NCI-H1092 treated with DMSO at 0.1 percent for 48 hours (cell line): ENCODE measurements at regions not wholly inside any gene's neighbourhood (a gene's known extent, or its start where the extent isn't known, plus 50 kb on each side); places are given as distances from the start of the nearest gene placed in this dataset.

ENCODE experiments used
- DNase-seq: peaks from one replicate; lab custom pipeline; 2025; lab: John Stamatoyannopoulos, UW

DNA sequence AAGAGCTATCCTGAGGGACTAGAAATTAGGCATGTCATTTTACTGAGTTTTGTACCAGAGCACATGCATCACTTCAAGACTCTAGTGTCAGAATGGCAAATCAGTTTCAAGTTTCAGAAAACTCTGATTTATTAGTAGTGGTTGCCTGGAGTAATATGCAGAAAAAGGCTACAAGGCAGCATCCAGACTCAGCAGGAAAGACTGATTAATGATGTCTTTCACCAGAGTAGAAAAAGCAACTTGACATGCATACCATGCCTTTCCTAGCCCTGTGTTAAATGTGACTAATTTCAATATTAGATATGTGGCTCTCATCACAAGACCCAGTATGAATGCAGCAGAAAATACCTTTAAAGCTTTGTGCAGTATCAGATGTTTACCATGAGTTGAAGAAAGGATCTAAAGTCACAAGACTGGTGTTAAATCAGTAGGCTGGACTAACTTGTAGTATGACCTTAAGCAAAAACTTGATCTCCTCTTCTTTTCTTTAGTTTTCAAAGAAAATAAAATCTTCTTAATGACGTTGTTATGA is 1251.2 kb upstream of the C9orf72 start:
- no peak for DNase-seq

DNA sequence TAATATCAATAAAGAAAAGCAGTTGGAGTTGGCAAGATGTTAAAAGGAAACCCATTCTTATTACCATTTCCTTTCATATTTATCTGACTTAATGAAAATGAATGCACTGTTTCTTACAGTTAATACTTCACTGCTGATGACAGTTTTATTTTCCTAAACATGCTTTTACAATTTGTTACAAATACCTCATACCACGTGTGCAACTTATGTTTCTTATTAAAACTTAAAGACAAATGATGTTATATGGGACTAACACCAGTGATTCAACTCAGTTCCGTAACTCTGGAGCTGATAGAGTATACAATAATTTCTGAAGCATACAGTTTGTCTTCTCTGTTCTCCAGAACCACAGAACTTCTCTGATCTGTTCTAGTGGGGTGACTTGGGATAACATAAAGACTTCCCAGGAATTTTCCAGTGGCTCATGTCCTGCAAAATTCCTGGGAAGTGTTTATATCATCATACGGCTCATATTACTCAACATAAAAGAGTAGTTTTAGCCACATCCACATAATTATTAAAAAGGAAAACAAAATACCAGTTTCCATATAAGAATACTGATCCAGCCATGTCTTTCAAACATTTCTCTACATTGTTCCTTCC is 1259.0 kb upstream of the C9orf72 start:
- no peak for DNase-seq

DNA sequence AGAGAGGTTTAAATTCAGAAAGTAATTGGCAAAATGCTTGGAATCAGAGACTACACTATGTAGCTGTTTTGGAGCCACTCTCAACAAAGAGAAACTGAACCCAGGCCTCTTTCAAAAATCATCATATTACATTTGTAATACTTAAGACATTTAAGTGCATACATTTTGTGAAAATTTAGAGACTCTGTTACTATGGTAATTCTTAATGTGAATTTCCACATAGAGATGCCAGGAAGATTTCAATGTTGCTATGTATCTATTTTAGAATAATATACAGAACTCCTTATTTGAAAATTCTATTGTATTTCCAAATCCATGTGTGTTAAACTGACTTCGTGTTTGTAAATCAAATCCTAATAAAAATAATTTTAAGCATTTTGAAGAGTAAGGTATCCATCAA is 1260.9 kb upstream of the C9orf72 start:
- DNase-seq, result no peak

DNA sequence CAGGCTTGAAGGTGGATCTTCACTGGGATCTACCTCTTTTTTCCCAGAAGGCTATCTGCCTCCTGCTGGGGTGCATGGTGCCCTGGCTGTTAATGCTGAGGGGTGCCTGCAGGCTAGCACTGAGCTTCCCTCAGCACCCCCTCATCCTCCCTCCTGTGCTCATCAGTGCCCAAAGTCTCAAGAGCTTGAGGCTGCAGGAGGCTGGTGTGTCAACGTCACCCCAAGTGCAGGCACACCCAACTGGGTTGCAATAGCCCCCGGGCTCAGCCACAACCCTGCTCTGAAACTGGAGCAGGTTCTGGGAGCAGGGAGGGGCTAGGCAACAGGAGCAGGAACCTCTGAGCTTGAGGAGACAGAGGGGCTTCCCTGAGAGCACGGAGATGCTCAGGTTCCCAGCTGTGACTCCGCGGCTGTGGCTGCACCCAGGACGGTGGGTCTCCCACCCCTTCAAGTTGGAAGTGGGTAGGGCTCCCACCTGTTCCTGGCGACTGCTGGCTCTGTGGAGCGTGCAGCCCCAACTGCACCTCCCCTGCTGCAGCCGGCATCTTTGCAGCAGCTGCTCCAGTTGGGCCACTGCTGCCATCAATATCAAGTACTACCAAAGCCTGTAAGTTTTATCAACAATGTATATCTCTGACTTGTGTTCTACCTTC is 1266.6 kb upstream of the C9orf72 start:
- DNase-seq, result no peak

DNA sequence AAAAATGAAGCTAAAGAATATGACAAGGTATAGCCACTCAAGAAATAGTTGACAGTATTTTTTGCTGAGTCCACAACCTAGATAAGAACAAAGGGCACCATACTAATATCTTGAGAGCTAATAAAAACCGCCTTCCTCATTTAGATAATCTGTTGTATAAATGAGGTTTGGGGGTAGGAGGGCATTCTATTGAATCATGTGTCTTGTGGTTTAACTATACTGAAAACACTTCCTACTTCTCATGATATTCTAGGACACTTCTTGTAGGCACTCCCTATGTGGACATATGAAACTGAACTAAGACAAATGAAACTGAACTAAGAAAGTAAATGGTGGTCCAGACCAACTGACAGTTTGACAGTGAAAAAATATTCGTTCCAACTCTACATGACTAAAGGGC is 1268.5 kb upstream of the C9orf72 start:
- DNase-seq, result no peak

DNA sequence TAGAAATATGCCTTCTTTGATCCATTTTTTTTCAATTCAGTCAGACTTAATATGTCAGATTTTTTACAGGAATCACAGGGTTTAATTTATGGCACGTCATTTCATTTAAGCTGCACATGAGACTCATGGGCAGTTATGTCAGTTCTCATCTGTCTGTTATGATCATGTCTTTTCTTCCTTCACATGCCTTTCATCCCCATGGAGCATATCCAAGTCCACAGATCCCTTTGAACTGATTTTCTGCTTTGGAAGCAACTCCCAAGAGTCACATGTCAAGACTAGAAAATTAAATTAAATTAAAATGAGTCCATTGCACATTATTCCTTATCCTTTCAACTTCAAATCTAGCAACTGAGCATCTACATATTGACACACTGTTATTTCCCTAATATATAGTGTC is 1274.0 kb upstream of the C9orf72 start:
- DNase-seq, result no peak

DNA sequence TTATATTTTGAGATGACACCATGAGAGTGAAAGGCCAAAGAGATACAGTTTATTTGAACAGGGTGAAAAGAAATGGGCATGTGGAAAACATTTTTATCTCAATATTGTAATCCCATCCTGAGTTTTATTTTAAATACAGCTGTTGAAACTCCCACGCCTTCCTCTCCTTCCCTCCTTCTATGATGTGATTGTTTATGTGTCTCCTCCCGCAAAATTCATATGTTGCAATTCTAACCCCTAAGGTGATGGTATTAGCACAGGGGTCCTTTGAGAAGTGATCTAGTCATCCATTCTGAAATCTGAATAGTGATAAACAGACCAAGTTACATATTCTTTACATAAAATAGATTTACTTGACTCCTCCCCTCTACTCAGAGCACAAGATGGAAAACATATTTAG is 1275.4 kb upstream of the C9orf72 start:
- DNase-seq, result no peak

DNA sequence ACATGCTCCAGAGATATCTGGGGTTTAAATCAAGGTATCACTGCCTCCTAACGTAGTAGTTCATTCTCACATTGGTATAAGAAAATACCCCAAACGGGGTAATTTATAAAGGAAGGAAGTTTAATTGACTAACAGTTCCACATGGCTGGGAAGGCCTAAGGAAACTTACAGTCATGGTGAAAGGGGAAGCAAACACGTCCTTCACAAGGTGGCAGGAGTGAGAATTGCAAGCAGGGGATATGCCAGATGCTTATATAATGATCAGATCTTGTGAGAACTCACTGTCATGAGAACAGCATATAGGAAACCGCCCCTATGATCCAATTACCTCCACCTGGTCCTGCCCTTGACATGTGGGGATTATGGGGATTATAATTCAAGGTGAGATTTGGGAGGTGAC is 1280.2 kb upstream of the C9orf72 start:
- DNase-seq, result no peak

DNA sequence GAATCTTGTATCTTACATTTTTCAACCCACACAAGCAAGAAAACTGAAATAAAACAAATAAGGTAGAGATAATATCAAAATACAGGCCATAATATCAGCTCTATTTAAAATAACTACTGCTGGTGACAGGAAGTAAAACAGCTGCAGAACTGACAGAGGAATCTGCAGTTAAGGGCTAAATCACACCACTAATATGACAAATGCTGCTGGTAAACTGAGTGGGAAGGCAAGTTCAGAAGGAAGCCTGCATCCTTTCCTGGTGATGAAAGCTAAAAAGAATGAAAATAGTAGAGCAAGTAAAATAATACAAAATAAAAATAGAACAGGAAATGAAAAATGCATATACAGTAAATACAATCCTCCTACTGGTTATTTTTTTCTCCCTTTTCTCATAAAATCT is 1293.7 kb upstream of the C9orf72 start:
- DNase-seq, result no peak

DNA sequence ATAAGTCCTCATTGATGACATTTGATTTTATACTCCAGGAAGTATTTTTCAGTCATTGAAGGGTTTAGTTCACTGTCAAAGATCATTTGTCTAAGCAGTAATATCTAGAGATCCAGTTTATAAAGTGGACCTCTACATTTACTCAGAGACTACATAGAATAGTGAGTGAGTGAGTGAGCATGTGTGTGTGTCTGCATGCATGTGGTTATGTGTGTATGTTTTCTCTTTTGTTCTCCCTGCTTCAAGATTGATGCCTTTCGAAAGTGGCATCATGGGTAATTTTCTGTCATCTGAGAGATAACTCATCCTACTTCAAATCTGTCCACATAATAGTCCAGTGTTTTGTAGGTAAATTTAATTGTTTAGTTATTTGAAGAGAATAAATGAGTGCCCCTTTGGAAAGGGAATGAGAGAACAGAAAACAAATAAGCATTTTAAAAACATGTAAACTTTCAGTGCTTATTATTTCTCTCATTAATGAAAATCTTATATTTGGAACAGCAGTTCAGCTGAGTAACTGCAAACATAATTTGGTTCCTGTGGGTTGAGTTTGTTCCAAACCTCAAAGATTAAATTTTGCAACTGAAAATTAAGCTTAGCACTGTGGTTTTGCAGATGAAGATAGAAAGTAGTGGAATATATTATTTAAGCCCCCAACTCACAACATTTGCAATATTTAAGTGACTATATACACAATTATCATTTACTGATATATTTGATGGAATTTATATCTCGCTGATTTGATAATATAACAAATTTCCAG is 1295.1 kb upstream of the C9orf72 start:
- no peak for DNase-seq

DNA sequence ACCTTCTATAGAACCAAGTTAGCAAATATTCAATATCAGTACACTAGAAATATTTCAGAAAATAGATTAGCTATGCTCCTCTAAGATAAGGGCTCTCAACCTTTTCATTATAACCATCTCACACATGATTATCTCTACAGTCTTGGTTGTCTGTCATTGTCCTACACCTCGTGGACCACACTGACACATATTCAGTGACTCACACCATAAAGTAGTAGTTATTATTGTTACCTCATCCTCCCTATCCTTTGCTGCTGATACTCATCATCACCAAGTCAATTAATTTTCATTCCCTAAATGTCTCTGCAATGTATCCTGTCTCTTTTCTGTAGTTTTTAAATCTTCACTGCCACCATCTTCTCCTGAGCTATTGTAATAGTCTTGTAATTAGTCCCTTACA is 1309.2 kb upstream of the C9orf72 start:
- DNase-seq, result no peak

DNA sequence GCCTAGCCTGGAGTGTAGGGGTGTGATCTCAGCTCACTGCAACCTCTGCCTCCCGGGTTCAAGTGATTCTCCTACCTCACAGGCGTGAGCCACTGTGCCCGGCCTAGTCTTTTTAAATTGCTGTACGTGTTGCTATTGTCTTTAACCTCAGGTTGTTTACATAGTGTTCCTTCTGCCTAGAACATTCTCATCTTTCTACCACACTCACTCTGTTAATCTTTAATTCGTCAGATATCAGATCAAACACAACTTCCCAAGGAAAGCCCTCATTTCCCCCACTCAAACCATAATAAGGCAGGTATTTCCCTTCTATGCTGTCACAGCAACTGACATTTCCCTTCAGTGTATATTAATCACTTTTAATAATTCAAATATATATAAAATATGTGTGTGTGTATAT is 1310.0 kb upstream of the C9orf72 start:
- no peak for DNase-seq

DNA sequence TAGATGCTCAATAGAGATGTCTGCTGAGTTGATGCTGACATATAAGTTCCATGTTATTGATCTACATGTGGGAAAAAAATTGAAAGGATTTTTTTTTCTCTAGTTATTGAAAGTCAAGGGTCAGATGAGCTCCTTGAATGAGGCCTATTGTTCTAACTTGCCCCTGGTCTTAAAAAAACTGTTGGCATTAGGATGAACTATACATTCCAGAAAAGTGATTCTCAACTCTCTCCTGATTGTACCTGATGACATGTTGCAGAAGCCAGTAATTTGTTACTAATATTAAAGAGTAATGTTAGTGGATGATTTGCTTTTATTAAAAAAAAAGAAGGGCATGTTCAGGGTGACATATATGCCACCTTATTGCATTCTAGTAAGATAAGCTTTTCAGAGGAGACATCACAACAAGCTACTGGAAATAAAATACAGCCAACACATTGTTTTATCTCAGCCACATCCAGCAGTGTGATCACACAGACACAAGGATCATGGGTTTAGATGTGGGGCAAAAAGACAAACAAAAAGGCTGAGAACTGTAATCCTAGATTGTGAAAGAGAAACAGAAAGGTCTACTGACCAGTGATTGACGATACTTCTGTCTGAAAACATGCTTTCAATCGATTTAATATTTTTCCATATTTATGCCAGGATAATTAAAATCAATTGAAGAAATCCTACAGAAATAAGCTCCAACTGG is 1314.1 kb upstream of the C9orf72 start:
- no peak for DNase-seq

DNA sequence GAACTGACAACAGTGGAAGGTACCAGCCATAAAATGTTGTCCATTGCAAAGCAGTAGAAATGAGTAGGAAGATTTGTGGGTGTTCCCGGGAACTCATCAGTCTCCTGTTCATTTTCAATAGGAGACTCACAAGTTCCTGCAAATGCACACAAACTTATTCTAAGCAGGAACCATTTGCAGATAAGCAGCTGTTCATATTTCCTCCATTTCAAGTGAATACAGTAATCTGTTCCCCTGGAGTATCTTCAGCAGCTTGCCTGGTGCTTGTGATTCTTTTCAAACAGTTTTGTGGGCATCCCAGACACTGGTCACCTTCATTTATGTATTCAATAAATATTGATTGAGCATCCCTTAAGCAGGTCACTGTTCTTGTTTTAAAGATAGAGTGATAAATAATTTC is 1315.5 kb upstream of the C9orf72 start:
- DNase-seq, result no peak

DNA sequence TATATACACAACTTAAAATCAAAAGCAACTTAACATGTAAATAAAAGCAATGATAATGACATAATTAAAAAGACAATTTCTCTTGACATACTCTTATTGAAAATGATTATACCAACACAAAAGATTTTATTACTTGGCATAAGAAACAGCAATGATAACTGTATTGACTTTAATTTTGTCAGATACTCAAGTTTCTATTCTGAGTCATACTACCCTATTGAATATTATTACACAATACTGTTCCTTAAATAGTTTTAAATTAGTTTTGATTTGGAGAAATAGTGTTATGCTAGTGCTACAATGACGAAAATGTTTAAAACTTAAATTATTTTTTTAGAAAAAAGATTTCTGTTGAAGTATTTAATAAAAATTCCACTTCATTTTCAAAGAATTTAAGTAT is 1319.3 kb upstream of the C9orf72 start:
- no peak for DNase-seq

DNA sequence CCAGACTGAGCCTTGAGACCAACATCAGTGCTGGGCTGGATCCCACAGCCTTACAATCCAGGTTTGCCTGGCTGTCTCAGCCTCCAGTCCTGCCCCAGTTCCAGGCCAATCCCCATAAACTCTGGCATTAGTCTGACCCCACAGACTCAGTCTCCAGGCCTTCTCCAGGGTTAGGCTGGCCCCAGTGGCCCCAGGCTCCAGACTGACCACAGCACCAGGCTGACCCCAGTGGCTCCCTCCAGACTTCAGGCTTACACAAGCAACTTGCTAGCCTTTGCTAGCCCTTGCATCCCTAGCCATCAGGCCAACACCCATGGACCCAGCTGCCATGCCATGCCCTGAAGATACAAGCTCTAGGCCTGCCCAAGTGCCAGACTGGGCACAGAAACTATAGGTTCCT is 1326.0 kb upstream of the C9orf72 start:
- no peak for DNase-seq

DNA sequence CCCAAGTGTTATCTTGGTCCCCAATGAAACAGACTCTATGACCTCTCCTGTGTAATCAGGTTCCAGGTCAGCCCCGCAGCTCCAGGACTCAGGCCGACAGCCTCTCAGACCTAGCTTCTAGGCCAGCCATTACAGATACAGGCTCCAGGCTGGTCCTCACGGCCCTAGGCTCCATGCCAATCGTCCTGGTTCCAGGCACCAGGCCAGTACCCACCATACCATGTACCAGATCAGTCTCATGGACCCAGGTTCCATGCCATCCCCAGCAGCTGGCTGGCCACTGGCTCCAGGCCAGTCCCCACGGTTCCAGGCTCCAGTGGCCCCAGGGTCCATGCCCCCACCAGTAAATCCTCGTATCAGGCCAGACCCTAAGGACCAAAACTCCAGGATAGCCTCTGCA is 1326.6 kb upstream of the C9orf72 start:
- no peak for DNase-seq

DNA sequence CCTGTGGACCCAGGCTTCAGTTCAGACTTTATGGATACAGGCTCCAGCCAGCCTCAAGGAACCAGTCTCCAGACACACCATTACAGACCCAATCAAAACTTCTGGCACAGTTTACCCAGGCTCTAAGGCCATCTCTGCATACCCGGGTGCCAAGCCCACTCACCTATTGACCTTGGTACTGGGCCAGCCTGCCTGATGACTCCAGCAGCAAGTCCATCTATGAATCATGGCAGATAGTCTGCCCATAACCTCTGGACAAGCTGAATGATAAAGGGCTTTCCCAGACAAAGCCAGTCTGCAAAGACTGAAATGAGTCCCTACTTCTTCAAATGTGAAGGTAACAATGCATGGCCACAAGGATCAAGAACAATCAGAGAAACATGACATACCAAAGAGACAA is 1327.1 kb upstream of the C9orf72 start:
- DNase-seq, result no peak

DNA sequence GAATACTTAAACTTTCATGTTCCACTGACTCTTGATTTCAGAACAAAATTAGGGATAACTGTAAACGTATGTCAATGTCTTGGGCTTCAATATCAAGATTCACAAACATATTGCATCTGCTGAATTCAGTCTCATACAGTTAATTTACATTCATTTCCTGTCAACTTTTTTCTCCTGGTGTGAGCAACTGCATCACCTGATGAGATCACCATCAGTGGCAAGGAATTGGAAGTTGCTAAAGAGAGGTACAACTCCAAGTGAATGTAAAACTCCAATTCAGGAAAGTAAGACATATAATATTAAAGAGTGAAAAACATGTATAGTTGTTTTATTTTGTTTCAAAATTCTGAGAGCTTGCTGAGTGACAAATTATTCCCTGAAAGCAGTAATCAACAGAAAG is 1336.2 kb upstream of the C9orf72 start:
- no peak for DNase-seq

DNA sequence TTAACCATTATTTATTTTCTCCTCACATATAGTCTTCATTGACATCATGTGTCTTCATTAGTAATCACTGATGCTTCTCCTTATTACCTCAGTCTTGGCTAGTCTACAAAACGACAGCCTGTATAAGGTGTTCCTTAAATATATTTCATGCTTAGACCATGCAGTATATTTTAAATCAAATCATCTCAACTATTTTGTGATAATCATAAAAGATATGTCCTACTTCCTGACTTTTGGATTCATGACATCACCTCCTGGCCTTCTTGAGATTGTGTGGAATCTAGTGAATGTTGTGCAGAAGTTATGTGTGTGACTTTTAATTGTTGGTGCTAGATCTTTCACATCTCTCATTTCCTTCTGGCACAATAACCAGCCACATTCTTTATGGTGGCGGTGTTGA is 1339.3 kb upstream of the C9orf72 start:
- DNase-seq, result no peak

DNA sequence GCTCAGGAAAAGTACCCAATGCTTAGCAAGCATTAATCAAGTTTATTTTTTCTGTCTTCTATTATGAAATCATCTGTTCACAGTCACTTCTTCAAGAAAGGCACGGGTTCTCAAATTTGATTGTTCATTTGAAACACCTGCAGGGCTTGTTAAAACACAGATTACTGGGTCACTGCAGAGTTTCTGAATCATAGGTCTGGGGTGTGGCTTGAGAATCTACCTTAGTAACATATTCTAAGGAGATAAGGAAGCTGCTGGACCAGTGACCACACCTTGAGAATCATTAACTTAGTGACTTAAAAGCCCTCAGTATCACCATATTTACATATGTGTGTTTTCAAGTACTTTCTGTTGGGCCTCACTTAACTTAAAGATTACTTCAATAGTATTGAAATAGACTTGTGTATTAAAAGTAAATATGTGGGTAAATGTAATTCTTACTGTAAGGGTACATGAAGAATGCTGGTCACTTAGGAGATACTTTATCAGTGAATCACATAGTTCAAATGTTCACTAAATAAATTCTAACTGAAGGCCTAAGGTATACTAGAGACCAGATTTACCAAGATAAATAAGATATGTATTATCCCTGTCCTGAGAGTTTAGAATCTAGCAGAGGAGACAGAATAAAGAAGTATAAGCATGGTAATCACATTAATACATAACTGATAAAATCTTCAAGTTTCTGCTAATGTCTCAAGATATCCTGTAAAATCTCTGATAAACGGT is 1342.1 kb upstream of the C9orf72 start:
- no peak for DNase-seq

DNA sequence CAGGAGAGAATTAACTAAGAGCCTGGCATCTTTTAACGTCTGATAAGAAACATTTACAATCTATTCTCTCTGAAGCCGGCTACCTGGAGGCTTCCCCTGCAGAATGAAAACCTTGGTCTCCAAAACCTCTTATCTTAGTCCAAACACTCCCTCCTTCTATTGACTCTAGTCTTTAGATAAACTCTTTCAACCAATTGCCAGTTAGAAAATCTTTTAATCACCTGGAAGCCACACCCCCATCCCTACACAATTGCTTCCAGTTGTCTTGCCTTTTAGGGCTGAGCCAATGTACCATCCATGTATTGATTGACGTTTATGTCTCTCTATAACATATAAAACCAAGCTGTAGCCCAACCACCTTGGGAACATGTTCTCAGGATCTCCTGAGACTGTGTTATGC is 1343.1 kb upstream of the C9orf72 start:
- no peak for DNase-seq
